ENCODE measurements at regions not wholly inside any gene's neighbourhood (a gene's known extent, or its start where the extent isn't known, plus 50 kb on each side); places are given as distances from the start of the nearest gene placed in this dataset.

DNA sequence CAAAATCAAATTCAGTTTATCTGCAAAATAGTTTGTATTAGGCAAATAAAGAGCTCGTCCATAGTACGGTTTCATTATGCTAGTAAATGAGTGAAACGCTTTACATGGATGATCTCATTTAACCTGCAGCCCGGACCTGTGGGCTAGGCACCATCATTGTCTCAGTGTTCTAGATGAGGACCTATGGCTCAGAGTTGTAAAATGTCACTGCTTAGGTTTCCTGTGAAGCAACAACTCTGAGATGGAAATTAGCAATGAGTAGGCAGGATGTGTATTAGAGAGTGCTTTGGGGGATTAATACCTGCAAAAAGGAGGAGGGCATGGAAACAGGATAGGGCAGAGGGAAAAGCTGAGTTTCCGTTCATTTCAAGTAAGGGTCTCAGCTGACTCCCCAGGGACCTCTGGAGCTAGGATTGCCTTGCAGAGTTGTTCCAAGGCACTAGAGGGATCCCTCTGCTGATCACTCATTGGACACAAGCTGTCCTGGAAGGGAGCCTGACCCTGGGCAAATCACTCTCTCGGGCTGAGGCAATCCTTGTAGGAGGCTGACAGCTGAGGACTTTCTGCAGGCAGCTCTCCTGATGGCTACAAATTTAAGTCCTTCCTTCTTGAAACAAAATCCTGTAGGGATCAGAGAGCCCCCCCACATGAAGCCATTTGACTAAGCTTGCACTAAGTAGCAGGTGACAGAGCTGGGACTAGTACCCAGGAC is 58.8 kb upstream of the SIX2 start:
- no peak overlapping the region for H3K4me2 ChIP-seq (ENCODE audit: low read length)
- H3K79me1 ChIP-seq (ENCODE audit: low read length), result no peaks in the 10 kb centered on the region
- no peak overlapping the region for H4K91ac ChIP-seq (ENCODE audit: low read depth, low read length)
- no peak overlapping the region for H3K4me3 ChIP-seq (ENCODE audit: low read depth, low read length)
- H2BK12ac ChIP-seq (ENCODE audit: low read length), result no peak overlapping the region
- no peak overlapping the region for H2BK120ac ChIP-seq (ENCODE audit: insufficient read depth, low read length, poor library complexity)
- peaks cover 3% of the 10 kb centered on the region for H3K9me3 ChIP-seq (ENCODE audit: insufficient read depth, low read depth, low read length)
- no peak overlapping the region for H4K12ac ChIP-seq (ENCODE audit: low read depth, low read length)
- no peak overlapping the region for H3K18ac ChIP-seq (ENCODE audit: low read length)
- H3K14ac ChIP-seq (ENCODE audit: low read length), result no peak overlapping the region
- H3K4me1 ChIP-seq (ENCODE audit: control insufficient read depth in 1 of 2, insufficient read depth in 2 of 2, low read length in 2 of 2), result no peaks in the 10 kb centered on the region
- WGBS (ENCODE audit: extremely low coverage, insufficient coverage, insufficient read length), result no CpG with 5 or more reads among the region's 6 CpGs
- H3K79me2 ChIP-seq (ENCODE audit: control insufficient read depth, insufficient read depth, low read length, poor library complexity), result no peaks in the 10 kb centered on the region
- no peak for DNase-seq
- H3K27me3 ChIP-seq (ENCODE audit: insufficient read depth, low read length), result no peaks in the 10 kb centered on the region
- no peak overlapping the region for H3K9ac ChIP-seq (ENCODE audit: low read length)
- H3K23ac ChIP-seq (ENCODE audit: low read length), result no peak overlapping the region
- no peak overlapping the region for H3K4ac ChIP-seq (ENCODE audit: low read depth, low read length)
- H3K36me3 ChIP-seq (ENCODE audit: control insufficient read depth in 1 of 2, insufficient read depth in 2 of 2, low read length in 2 of 2), result no peaks in the 10 kb centered on the region
- no peak overlapping the region for H2AFZ ChIP-seq (ENCODE audit: insufficient read depth, low read length, poor library complexity)
- H2AK5ac ChIP-seq (ENCODE audit: low read length), result no peak overlapping the region
- H4K8ac ChIP-seq (ENCODE audit: low read depth, low read length), result no peak overlapping the region
- no peak overlapping the region for H2BK5ac ChIP-seq (ENCODE audit: low read depth, low read length, poor library complexity)
- H3K27ac ChIP-seq (ENCODE audit: low read depth, low read length), result no peak overlapping the region

Measured in trophoblast cell (in vitro differentiated cells and primary cell).